B cell (primary cell): ENCODE measurements at regions not wholly inside any gene's neighbourhood (a gene's known extent, or its start where the extent isn't known, plus 50 kb on each side); places are given as distances from the start of the nearest gene placed in this dataset.

ENCODE experiments used
- EZH2 ChIP-seq: IDR thresholded peaks from 2 replicates; pipeline ENCODE4 v1.6.1; 2012; ENCODE audit warnings: borderline replicate concordance, low read depth, mild to moderate bottlenecking, moderate library complexity, low read length; ENCODE audit not compliant: insufficient read depth, poor library complexity, severe bottlenecking
- TF ChIP-seq, protein P1 (sequence below): fragments of 200-600 bp; IDR thresholded peaks from one replicate; pipeline ENCODE4 v1.8.0; 2022; ENCODE audit warnings: antibody characterized with exemption, mild to moderate bottlenecking

DNA sequence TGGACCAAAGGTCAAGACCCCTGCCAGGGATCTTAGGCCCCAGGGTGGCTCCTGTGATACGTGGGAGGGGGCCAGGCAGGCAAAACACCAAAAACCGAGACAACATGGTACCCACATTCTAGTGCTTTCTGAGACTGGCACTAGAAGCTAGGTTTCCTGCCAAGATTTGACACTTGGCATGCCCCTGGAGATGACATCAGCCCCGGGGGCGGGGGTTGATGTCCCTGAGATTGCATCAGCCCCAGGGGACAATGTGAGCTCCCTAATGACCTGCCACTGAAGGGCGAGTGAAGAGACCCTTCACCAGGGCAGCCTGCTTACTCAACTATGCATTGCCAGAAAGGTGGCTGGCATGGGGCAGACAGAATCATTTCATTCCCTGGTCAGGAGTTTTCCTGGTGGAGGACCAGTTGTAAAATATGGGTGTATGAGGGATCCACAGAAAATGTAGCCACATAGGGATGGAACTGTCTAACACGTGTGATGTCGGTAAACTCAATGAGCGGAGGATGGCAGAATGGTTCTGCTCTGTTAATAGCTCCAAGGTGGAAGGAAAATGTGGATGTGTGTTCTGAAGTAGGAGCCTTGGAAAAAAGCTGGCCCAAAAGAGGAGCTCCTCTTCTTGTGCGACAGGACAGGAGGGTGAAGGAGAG is 219.7 kb downstream of the UNC5CL start:
- TF ChIP-seq, protein P1, sequence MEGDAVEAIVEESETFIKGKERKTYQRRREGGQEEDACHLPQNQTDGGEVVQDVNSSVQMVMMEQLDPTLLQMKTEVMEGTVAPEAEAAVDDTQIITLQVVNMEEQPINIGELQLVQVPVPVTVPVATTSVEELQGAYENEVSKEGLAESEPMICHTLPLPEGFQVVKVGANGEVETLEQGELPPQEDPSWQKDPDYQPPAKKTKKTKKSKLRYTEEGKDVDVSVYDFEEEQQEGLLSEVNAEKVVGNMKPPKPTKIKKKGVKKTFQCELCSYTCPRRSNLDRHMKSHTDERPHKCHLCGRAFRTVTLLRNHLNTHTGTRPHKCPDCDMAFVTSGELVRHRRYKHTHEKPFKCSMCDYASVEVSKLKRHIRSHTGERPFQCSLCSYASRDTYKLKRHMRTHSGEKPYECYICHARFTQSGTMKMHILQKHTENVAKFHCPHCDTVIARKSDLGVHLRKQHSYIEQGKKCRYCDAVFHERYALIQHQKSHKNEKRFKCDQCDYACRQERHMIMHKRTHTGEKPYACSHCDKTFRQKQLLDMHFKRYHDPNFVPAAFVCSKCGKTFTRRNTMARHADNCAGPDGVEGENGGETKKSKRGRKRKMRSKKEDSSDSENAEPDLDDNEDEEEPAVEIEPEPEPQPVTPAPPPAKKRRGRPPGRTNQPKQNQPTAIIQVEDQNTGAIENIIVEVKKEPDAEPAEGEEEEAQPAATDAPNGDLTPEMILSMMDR, result no peak
- no peak for TF ChIP-seq EZH2
